ENCODE measurements at regions not wholly inside any gene's neighbourhood (a gene's known extent, or its start where the extent isn't known, plus 50 kb on each side); places are given as distances from the start of the nearest gene placed in this dataset.
"Not testable (repeated sequence)": the region's sequence is repeated elsewhere in the genome, so short reads cannot be mapped to it uniquely, and the experiment has no call there.

DNA sequence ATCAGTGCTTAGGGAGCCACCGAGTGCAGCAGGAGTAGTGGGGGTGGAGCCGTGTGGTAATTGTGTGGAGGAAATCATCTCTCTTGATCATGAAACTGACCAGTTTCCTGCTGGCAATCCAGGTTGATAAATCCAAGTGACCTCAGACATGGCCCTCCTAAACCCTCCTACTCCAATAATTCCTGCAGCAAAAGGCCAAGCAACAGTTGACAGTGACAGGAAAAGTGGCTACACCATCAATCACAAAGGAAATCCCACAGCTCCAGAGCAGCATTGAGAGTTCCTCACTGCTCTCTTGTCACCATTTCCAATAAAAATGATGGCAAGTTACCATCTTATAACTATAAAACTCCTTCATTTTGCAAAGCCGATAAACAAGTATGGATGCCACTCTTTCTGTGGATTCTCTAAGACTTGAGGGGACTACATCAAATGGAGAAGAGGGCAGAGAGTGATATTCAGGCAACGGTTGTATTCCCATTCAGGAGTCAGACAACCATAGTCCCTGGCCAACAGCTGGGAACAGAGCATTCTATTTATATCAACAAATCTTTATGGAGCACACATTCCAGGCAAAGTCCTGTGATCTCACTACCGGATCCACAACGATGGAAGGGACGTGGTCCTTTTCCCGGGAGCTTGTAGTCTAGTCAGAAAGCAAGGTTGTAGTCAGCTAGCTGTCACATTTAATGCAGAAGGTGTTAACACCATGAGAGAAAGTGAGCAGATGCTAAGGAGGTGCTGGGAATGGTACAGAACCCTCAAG lies 312.5 kb upstream of the CTNNB1 start:
- no peak for DNase-seq (ENCODE audit: low read depth in 3 of 3, low spot score in 1 of 3)

DNA sequence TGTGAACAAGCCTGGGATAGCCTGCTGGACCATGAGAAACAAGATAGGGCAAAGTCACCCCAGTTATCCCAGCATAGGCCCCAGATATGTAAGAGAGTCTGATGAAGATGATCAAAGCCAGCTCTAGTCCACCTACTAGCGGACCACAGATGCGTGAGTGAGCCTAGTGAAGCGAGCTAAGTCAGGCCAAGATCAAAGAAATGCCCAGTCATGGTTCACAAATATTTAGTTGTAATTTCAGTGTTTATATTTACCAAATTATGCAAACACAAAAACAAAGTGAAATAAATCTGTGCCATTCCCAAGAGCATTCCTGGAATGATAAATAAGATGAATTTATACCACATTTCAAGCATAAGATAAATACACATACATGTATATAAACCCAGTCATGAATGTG lies 308.1 kb upstream of the CTNNB1 start:
- no peak for DNase-seq (ENCODE audit: low read depth in 3 of 3, low spot score in 1 of 3)

DNA sequence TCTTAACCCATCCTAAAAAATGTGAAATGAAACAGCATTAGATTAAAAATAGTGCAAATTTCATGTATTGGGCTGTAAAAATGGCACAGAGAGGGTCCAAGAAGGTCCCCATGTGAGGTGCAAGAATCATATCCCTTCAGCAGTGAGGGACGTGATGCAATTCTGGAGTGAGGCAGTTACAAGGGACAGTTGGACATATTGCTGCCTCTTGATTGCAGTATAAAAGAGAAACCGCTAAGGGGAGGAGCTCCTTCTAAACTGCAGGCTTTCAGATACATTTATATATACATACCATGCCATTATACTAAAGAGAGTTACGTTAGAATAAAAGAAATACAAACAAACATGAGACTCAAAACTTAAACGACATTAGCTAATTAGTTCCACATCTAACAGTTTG lies 304.2 kb upstream of the CTNNB1 start:
- no peak for DNase-seq (ENCODE audit: low read depth in 3 of 3, low spot score in 1 of 3)

- DNase-seq (ENCODE audit: low read depth in 3 of 3, low spot score in 1 of 3): no peak
These were observed 300.0 kb upstream of the CTNNB1 start for GRCh38 chr3:40899286-40899712.

DNA sequence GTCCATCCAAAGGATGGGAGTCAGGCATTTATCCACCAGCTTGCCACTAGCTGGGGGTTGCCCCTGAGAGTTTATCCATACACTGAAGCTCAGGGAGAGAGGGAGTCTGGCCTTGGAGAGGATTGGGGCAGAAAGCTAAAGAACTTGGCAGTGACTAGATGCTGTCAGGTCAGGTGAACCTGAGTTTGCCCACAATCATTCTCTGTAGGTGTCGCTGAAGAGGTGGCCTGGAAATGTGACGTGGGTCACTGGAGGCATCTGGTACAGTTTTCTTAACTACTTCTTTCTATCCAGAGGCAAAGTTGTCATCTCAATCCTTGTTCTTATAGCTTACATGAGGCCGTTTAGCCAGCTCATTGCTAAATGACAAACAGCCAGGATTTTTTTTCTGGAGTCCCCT lies 298.0 kb upstream of the CTNNB1 start:
- no peak for DNase-seq (ENCODE audit: low read depth in 3 of 3, low spot score in 1 of 3)

GRCh38 chr3:40901796-40902195 lies 297.5 kb upstream of the CTNNB1 start:
- no peak for DNase-seq (ENCODE audit: low read depth in 3 of 3, low spot score in 1 of 3)

DNA sequence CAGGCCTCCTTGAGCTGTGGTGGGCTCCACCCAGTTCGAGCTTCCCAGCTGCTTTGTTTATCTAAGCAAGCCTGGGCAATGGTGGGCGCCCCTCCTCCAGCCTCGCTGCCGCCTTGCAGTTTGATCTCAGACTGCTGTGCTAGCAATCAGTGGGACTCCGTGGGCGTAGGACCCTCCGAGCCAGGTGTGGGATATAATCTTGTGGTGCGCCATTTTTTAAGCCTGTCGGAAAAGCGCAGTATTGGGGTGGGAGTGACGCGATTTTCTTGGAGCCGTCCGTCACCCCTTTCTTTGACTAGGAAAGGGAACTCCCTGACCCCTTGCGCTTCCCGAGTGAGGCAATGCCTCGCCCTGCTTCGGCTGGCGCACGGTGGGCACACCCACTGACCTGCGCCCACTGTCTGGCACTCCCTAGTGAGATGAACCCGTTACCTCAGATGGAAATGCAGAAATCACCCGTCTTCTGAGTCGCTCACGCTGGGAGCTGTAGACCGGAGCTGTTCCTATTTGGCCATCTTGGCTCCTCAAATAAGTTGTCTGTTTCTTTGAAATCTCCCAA lies 291.3 kb upstream of the CTNNB1 start:
- DNase-seq (ENCODE audit: low read depth in 3 of 3, low spot score in 1 of 3): not testable (repeated sequence)

DNA sequence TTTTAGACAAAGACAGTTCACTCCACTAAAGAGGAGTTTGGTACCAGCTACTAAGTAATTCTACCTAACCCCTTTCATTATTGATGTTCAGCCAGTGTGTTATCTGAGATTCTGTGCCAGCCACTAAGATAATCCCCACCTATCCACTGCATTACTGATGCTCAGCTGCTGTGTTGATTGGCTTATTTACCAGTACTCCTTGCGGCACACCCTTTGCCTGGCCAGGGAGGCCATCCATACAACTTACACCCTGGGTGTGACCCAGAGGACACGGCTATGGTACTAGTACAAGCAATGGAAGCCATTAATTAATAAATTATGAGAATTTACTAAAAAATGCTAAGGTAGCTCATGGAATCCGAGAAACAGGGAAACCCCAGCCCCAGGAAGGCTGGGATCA lies 290.7 kb upstream of the CTNNB1 start:
- no peak for DNase-seq (ENCODE audit: low read depth in 3 of 3, low spot score in 1 of 3)

DNA sequence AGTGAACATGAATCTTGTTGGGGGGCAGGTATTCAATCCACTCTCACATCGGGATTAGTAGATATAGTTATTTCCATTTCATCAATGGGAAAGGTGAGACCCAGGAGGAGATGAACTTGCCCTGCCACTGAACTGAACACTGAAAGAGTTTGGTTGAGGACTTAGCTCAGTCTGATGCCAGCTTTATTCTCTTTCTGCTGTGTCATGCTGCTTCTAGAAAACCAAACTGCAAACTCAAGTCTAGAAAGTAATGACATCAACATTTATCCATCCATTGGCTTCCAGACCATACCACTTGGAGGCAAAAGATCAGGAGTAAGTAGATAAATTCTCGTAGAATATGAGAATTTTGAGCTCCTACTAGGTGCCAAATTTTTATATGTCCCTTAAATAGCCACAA lies 288.0 kb upstream of the CTNNB1 start:
- DNase-seq (ENCODE audit: low read depth in 3 of 3, low spot score in 1 of 3): no peak

DNA sequence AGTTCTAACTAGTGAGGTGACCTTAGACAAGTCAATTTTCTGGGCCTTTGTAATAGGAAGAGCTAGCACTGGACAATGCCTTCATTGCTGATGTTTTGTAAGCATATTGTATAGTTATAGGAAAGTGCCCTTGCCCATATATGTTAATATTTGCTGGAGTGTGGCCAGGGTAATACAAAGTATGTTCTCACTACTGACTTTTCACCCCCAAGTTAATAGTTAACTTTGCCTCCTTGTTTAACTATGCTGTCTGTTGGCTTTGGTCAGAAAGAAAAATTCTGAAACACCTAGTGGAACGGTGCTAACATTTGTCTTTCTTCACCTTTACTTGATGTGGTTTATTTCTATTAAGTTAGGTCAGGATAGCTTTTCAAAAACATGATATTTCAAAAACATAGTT lies 287.4 kb upstream of the CTNNB1 start:
- DNase-seq (ENCODE audit: low read depth in 3 of 3, low spot score in 1 of 3): no peak

GRCh38 chr3:40912461-40912860 lies 286.8 kb upstream of the CTNNB1 start:
- DNase-seq (ENCODE audit: low read depth in 3 of 3, low spot score in 1 of 3): no peak

DNA sequence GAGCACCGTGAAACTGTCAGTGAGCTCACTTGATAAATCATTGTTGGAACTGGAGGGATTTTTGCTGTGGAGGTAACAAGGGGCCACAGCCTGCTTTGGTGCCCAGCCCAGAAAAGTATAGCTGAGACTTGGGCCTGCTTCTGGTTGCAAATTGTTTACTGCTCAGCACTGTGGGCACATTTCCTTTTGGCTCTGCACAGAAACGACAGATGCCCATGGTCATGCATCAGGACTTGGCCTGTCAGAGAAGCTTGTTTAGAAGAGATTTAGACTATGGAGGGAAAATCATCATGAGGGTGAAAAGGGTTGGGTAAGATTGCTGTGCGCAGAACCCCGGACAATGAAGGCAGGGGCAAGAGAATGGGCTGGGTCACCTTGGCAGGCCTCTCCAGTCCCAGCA lies 286.1 kb upstream of the CTNNB1 start:
- DNase-seq (ENCODE audit: low read depth in 3 of 3, low spot score in 1 of 3): no peak

- no peak for DNase-seq (ENCODE audit: low read depth in 3 of 3, low spot score in 1 of 3)
These were observed 285.7 kb upstream of the CTNNB1 start for GRCh38 chr3:40913641-40914040.

DNA sequence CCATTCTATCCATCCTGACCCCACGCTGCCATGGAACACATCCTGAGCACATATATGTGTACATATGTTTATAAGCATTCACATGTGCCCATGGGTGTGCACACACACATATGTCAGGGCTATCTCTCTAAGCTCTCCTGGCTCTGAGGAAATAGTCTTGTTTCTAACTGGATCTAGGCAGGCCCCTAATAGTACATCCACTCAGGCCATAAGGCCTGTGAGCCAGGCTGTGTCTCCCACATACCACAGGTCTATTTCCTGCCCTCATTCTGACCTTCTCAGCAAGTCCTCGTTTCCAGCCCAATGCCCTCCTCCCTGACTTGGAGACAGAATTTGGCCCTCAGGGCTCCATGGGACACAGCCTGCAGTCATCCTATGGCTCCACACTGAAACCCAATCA lies 284.8 kb upstream of the CTNNB1 start:
- no peak for DNase-seq (ENCODE audit: low read depth in 3 of 3, low spot score in 1 of 3)

DNA sequence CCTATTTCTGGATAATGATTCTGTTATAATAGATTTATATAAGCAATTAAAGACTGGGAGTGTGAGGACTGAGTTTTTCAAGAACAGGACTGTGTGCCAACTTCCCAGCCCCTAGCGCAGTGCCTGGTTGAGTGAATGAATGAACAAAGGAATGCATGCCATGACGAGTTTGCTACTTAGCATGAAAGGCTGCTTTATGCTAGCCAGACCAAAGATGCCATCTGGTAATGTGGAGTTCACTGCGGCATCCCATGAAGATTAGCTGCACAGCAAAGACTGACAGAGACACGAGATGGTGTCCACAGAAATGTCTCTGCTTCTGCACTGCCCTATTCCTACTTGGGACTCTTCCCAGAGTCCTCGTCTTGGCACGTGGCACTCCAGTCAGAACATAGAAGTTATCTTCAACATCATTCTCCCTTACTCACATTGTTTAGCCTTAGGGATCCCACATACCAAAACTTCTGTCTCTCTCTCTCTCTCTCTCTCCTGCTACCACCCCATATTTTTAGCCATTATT lies 283.9 kb upstream of the CTNNB1 start:
- DNase-seq (ENCODE audit: low read depth in 3 of 3, low spot score in 1 of 3): no peak

DNA sequence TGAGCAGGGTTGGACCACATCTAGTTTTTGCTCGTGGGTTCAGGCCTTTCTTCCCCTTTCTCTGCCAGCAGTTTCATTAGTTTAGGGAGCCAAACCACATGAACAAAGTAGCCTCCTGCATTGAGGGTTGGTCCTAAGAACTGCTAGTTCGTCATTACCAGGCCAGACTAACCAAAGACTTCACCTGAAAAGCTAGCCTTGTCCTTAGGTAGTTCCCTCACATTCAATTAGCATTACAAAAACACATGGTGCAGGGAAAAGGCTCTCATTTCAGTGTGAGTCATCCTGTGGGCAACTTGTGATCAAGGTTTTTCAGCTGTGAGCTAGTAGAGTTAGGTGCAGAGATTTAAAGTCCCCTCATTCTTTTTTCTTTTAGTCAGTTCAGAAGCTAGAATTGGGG lies 279.3 kb upstream of the CTNNB1 start:
- DNase-seq (ENCODE audit: low read depth in 3 of 3, low spot score in 1 of 3): no peak

DNA sequence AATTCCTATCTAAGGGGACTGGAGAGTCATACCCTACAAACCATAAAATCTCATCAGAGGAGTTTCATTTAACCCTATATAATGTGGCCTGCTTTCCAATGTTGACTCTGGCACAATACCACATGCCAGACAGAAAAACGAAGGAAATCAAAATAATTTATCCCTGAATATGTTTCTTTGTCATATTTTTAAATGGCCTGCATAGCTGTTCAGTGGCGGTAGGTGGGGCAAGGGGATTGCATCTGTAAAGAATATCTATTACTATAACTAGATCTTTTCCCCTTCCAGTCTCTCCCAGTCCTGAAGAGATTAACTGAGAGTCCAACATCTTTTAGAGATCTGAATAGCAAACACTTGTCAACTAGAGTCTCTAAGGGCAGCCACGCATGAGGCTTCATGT lies 278.1 kb upstream of the CTNNB1 start:
- no peak for DNase-seq (ENCODE audit: low read depth in 3 of 3, low spot score in 1 of 3)

GRCh38 chr3:40923143-40923542 lies 276.2 kb upstream of the CTNNB1 start:
- no peak for DNase-seq (ENCODE audit: low read depth in 3 of 3, low spot score in 1 of 3)

DNA sequence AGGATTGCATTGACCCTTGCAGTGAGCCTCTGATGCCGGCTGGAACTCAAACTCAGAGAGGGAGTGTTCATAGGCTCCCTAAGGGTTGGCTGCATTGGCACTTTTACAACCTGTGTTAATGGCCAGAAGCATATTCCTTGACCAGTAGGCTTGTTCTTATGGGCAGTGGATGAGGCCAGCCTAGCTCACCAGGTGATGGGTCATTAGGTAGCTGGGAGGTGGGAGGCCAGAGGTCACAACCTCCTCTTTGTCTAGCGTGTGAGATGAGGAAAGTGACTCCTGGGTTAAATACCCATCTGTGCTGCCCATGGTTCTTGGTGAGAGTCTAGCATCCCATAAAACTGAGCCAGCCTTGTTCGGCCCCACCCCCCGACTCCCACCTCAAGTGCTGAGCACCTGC lies 275.7 kb upstream of the CTNNB1 start:
- DNase-seq (ENCODE audit: low read depth in 3 of 3, low spot score in 1 of 3): no peak

DNA sequence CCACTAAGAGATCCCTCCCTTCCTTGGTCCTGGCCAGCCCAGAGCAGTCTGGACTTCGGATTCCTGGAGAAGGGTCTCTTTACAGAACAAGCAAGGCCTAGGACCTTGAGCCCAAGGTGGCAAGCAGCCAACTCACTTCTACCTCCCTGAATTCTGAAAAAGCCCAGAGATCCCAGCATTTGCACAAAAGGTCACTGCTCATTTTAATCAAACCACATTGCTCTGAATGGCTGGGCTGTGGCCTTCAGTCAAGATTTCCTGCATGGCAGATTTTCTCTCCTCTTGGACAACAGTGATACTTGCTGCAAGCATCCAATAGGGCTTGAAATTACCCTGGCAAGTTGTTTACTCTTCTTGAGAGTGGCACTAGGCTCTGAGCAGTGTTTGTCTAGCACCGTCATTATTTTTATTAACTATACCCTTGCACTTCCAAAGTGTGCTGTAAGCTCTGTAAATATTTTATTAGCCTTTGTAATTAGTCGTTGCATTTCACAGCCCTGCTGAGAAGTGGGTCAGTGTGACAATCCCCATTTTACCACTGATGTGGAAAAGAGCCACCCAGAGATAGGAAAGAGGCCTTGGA lies 274.7 kb upstream of the CTNNB1 start:
- DNase-seq (ENCODE audit: low read depth in 3 of 3, low spot score in 1 of 3): no peak

DNA sequence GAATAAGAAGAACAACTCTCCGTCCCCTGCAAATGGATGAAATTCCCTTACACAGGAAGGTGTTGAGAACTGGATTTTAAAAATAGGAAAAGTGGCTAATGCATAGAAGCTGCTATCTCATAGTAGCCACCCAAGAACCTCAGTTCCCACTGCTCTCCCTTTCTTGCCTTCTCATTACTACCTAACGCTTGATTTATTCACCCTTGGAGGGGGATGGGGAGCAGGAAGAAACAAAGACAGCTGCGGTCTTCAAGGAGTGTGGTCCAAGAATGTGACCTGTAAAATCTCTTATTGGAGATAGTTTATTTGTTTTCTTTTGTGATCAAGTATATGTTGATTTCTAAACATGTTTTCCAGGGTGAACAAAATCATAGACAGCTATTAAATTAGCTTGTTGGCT lies 274.1 kb upstream of the CTNNB1 start:
- no peak for DNase-seq (ENCODE audit: low read depth in 3 of 3, low spot score in 1 of 3)

DNA sequence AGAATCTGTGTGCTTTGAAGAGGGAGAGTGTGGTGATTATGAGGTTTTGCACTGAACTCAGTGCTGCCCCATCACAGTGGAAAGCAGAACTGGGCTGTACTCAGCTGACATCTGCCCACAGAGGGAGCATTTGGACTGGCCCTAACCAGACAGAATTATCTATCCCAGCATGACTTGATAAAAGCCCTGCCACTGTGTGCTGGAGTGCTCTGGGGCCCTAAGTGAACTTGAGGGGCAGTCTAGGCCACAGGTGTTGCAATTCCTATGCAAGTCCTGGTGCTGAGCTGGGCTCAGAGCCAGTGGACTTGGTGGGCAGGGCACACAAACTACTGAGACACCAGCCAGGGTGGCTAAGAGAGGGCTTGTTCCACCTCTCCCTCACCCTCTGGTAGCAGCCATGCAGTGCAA lies 269.2 kb upstream of the CTNNB1 start:
- no peak for DNase-seq (ENCODE audit: low read depth in 3 of 3, low spot score in 1 of 3)

GRCh38 chr3:40930756-40931155 lies 268.5 kb upstream of the CTNNB1 start:
- DNase-seq (ENCODE audit: low read depth in 3 of 3, low spot score in 1 of 3): no peak
